ENCODE measurements at regions not wholly inside any gene's neighbourhood (a gene's known extent, or its start where the extent isn't known, plus 50 kb on each side); places are given as distances from the start of the nearest gene placed in this dataset.

- intact Hi-C loops (cut with DNase I): no loop called here
- no peak for DNase-seq (ENCODE audit: missing footprints)
- ATAC-seq: no peak
Measured at GRCh38 chr3:148433665-148434064, 264.0 kb upstream of the AGTR1 start.

GRCh38 chr3:148435534-148435933 lies 262.2 kb upstream of the AGTR1 start:
- ATAC-seq (no peak), DNase-seq (ENCODE audit: missing footprints) (no peak)
- intact Hi-C loops (cut with DNase I): no loop called here

- DNase-seq (ENCODE audit: missing footprints): no peak
- intact Hi-C loops (cut with DNase I): no loop called here
- ATAC-seq: no peak
Measured at GRCh38 chr3:148439254-148439822, 258.4 kb upstream of the AGTR1 start.

- intact Hi-C loops (cut with DNase I): no loop called here
- no peak for ATAC-seq
- DNase-seq (ENCODE audit: missing footprints): no peak
Measured at GRCh38 chr3:148441191-148441590, 256.5 kb upstream of the AGTR1 start.

GRCh38 chr3:148450819-148451218 lies 246.9 kb upstream of the AGTR1 start:
- no peak for ATAC-seq
- DNase-seq (ENCODE audit: missing footprints): no peak
- intact Hi-C loops (cut with DNase I): no loop called here

GRCh38 chr3:148451969-148452368 lies 245.7 kb upstream of the AGTR1 start:
- intact Hi-C loops (cut with DNase I): no loop called here
- ATAC-seq (no peak), DNase-seq (ENCODE audit: missing footprints) (no peak)

GRCh38 chr3:148453781-148454191 lies 243.9 kb upstream of the AGTR1 start:
- ATAC-seq (no peak), DNase-seq (ENCODE audit: missing footprints) (no peak)
- intact Hi-C loops (cut with DNase I): no loop called here

GRCh38 chr3:148455098-148455497 lies 242.6 kb upstream of the AGTR1 start:
- intact Hi-C loops (cut with DNase I): no loop called here
- no peak for ATAC-seq

GRCh38 chr3:148457886-148458285 lies 239.8 kb upstream of the AGTR1 start:
- intact Hi-C loops (cut with DNase I): no loop called here
- ATAC-seq: no peak

More at GRCh38 chr3:148455098-148455497, 242.6 kb upstream of the AGTR1 start:
- no peak for DNase-seq (ENCODE audit: missing footprints)

GRCh38 chr3:148459931-148460513 lies 237.7 kb upstream of the AGTR1 start:
- no peak for DNase-seq (ENCODE audit: missing footprints)
- intact Hi-C loops (cut with DNase I): no loop called here
- no peak for ATAC-seq

More at GRCh38 chr3:148457886-148458285, 239.8 kb upstream of the AGTR1 start:
- no peak for DNase-seq (ENCODE audit: missing footprints)

GRCh38 chr3:148460686-148461085 lies 237.0 kb upstream of the AGTR1 start:
- intact Hi-C loops (cut with DNase I): no loop called here
- no peak for ATAC-seq
- no peak for DNase-seq (ENCODE audit: missing footprints)

- intact Hi-C loops (cut with DNase I): no loop called here
- ATAC-seq: no peak
- no peak for DNase-seq (ENCODE audit: missing footprints)
Measured at GRCh38 chr3:148464246-148464645, 233.5 kb upstream of the AGTR1 start.

GRCh38 chr3:148466143-148466542 lies 231.6 kb upstream of the AGTR1 start:
- intact Hi-C loops (cut with DNase I): no loop called here
- ATAC-seq: no peak
- no peak for DNase-seq (ENCODE audit: missing footprints)

- DNase-seq (ENCODE audit: missing footprints) (no peak), ATAC-seq (no peak)
- intact Hi-C loops (cut with DNase I): no loop called here
Measured at GRCh38 chr3:148466980-148467740, 230.5 kb upstream of the AGTR1 start.

- intact Hi-C loops (cut with DNase I): no loop called here
- DNase-seq (ENCODE audit: missing footprints) (no peak), ATAC-seq (no peak)
Measured at GRCh38 chr3:148477375-148477774, 220.3 kb upstream of the AGTR1 start.

GRCh38 chr3:148493631-148494030 lies 204.1 kb upstream of the AGTR1 start:
- DNase-seq (ENCODE audit: missing footprints) (no peak), ATAC-seq (no peak)
- intact Hi-C loops (cut with DNase I): no loop called here

- intact Hi-C loops (cut with DNase I): no loop called here
- DNase-seq (ENCODE audit: missing footprints) (no peak), ATAC-seq (no peak)
Measured at GRCh38 chr3:148494451-148494850, 203.3 kb upstream of the AGTR1 start.

GRCh38 chr3:148500881-148501280 lies 196.8 kb upstream of the AGTR1 start:
- DNase-seq (ENCODE audit: missing footprints) (no peak), ATAC-seq (no peak)
- intact Hi-C loops (cut with DNase I): no loop called here

- no peak for DNase-seq (ENCODE audit: missing footprints)
- intact Hi-C loops (cut with DNase I): no loop called here
- no peak for ATAC-seq
Measured at GRCh38 chr3:148510116-148510515, 187.6 kb upstream of the AGTR1 start.

- intact Hi-C loops (cut with DNase I): no loop called here
- ATAC-seq: no peak
- DNase-seq (ENCODE audit: missing footprints): no peak
Measured at GRCh38 chr3:148510561-148510960, 187.1 kb upstream of the AGTR1 start.
